Upper lobe of left lung (tissue), 6 donors: ENCODE measurements at regions not wholly inside any gene's neighbourhood (a gene's known extent, or its start where the extent isn't known, plus 50 kb on each side); places are given as distances from the start of the nearest gene placed in this dataset.

Experiments used
- ATAC-seq, 2 donors: fragments of 200-7000 bp; cut with Tn5 transposase; one replicate each; pipeline ENCODE4 v1.9.1; 2022; ENCODE audit warnings: mild to moderate bottlenecking in 2 of 2, moderate library complexity in 2 of 2; ENCODE audit not compliant: low FRiP score in 2 of 2
- DNase-seq, 2 donors: peaks; one replicate each; pipeline ENCODE4 v3.0.0-alpha.2; 2019 to 2020
- H3K27ac ChIP-seq, 4 donors: fragments of 200-600 bp; sonication (generic); one replicate each; pipeline ENCODE4 v1.5.1; 2016 to 2019
- H3K27me3 ChIP-seq, 4 donors: fragments of 200-600 bp; sonication (generic); one replicate each; pipeline ENCODE4 v1.5.1; 2017 to 2019
- H3K36me3 ChIP-seq, 4 donors: fragments of 200-600 bp; sonication (generic); one replicate each; pipeline ENCODE4 v1.5.1; 2016 to 2019
- H3K4me1 ChIP-seq, 4 donors: fragments of 200-600 bp; sonication (generic); one replicate each; pipeline ENCODE4 v1.5.1; 2018 to 2019
- H3K4me3 ChIP-seq, 4 donors: fragments of 200-600 bp; sonication (generic); one replicate each; pipeline ENCODE4 v1.5.1; 2017 to 2019; ENCODE audit warnings: mild to moderate bottlenecking in 2 of 4, moderate library complexity in 1 of 4
- H3K9me3 ChIP-seq, 4 donors: fragments of 200-600 bp; sonication (generic); one replicate each; pipeline ENCODE4 v1.5.1; 2018 to 2019
- CTCF ChIP-seq, 6 experiments: fragments of 450-650 bp in 4 of 6; fragments of 200-600 bp in 2 of 6; sonication (generic) in 2 of 6; IDR thresholded peaks; one replicate each; pipeline ENCODE4 v1.5.1; 2016 to 2019; ENCODE audit warnings: antibody characterized with exemption in 6 of 6
- EP300 ChIP-seq, 4 donors: sonication (generic); formaldehyde crosslinking; IDR thresholded peaks; one replicate each; pipeline ENCODE4 v1.5.1; 2017; ENCODE audit warnings: antibody characterized with exemption in 4 of 4, control low read depth in 2 of 4
- POLR2A ChIP-seq, 4 donors: fragments of 450-650 bp; IDR thresholded peaks; one replicate each; pipeline ENCODE4 v1.5.1; 2016 to 2017; ENCODE audit warnings: antibody characterized with exemption in 4 of 4, mild to moderate bottlenecking in 2 of 4
- POLR2AphosphoS5 ChIP-seq, 2 donors: sonication (generic); formaldehyde crosslinking; IDR thresholded peaks; one replicate each; pipeline ENCODE4 v1.5.1; 2017; ENCODE audit warnings: antibody characterized with exemption in 2 of 2
- WGBS, 2 donors: methylation state at CpG; one replicate each; pipeline ENCODE4 v1.1.5; 2017 to 2018; 5-methylcytosine and 5-hydroxymethylcytosine counted together
- donor health status: DM: no; HTN: no; CAD: no; lungs with moderate emphysema.
- donor health status: DM: no; HTN: yes; CAD: no; lungs with severe emphysema.

GRCh38 chr4:143109376-143109775 is 75.3 kb upstream of the USP38 start:
- Histone ChIP-seq H3K4me3 (no peak overlapping the region), H3K27ac (no peak overlapping the region), H3K27me3 (no peaks in the 10 kb centered on the region), H3K9me3 (no peaks in the 10 kb centered on the region), H3K36me3 (no peaks in the 10 kb centered on the region), H3K4me1 (no peaks in the 10 kb centered on the region)
- DNase-seq, result no peak
- TF ChIP-seq CTCF (IDR thresholded peaks at IDR 0.05) (no peak), EP300 (IDR thresholded peaks at IDR 0.05) (no peak), POLR2A (IDR thresholded peaks at IDR 0.05) (no peak), POLR2AphosphoS5 (IDR thresholded peaks at IDR 0.05) (no peak)
- no peak for ATAC-seq

GRCh38 chr4:143118663-143119062 is 66.1 kb upstream of the USP38 start:
- H3K4me3 ChIP-seq, result no peak overlapping the region
- 80 to 95% methylated on average over 1 of the region's 1 CpG for WGBS, 2 donors
- DNase-seq, result no peak
- no peaks in the 10 kb centered on the region for H3K36me3 ChIP-seq
- TF ChIP-seq POLR2AphosphoS5 (IDR thresholded peaks at IDR 0.05), result no peak
- TF ChIP-seq CTCF (IDR thresholded peaks at IDR 0.05), result no peak
- no peak for TF ChIP-seq EP300 (IDR thresholded peaks at IDR 0.05)
- TF ChIP-seq POLR2A (IDR thresholded peaks at IDR 0.05), result no peak
- no peaks in the 10 kb centered on the region for H3K9me3 ChIP-seq
- no peak overlapping the region for H3K27ac ChIP-seq
- no peak for ATAC-seq
- no peaks in the 10 kb centered on the region for H3K27me3 ChIP-seq
- H3K4me1 ChIP-seq, result no peaks in the 10 kb centered on the region

- no peak for ATAC-seq
- H3K4me1 ChIP-seq, result no peaks in the 10 kb centered on the region
Observed at GRCh38 chr4:143127621-143128020, 57.1 kb upstream of the USP38 start.

GRCh38 chr4:143133977-143134376 is 50.7 kb upstream of the USP38 start:
- H3K9me3 ChIP-seq, result no peaks in the 10 kb centered on the region
- no peak for TF ChIP-seq CTCF (IDR thresholded peaks at IDR 0.05)
- TF ChIP-seq POLR2A (IDR thresholded peaks at IDR 0.05), result no peak
- TF ChIP-seq EP300 (IDR thresholded peaks at IDR 0.05), result no peak
- TF ChIP-seq POLR2AphosphoS5 (IDR thresholded peaks at IDR 0.05), result no peak
- no peak overlapping the region for H3K27ac ChIP-seq
- no peaks in the 10 kb centered on the region for H3K27me3 ChIP-seq
- ATAC-seq (no peak), DNase-seq (no peak)
- H3K36me3 ChIP-seq, result no peaks in the 10 kb centered on the region
- H3K4me3 ChIP-seq, result no peak overlapping the region
- 0 to 45% methylated on average over 1 of the region's 1 CpG for WGBS, 2 donors
- no peaks in the 10 kb centered on the region for H3K4me1 ChIP-seq

More at GRCh38 chr4:143127621-143128020, 57.1 kb upstream of the USP38 start:
- TF ChIP-seq POLR2AphosphoS5 (IDR thresholded peaks at IDR 0.05), result no peak
- no peak for TF ChIP-seq POLR2A (IDR thresholded peaks at IDR 0.05)
- TF ChIP-seq EP300 (IDR thresholded peaks at IDR 0.05), result no peak
- no peak for TF ChIP-seq CTCF (IDR thresholded peaks at IDR 0.05)
- DNase-seq, result no peak
- no peaks in the 10 kb centered on the region for H3K9me3 ChIP-seq
- no peaks in the 10 kb centered on the region for H3K27me3 ChIP-seq
- H3K27ac ChIP-seq, result no peak overlapping the region
- H3K4me3 ChIP-seq, result no peak overlapping the region
- H3K36me3 ChIP-seq, result no peaks in the 10 kb centered on the region
